PC-9 (cell line): ENCODE measurements at regions not wholly inside any gene's neighbourhood (a gene's known extent, or its start where the extent isn't known, plus 50 kb on each side); places are given as distances from the start of the nearest gene placed in this dataset.

Experiments
- EZH2 ChIP-seq: fragments of 200-600 bp; sonication (generic); IDR thresholded peaks from 2 replicates; pipeline ENCODE4 v1.8.0; 2017; ENCODE audit warnings: antibody characterized with exemption, low read depth
- TF ChIP-seq, protein P1 (sequence below): fragments of 200-600 bp; sonication (generic); conservative IDR thresholded peaks from 2 replicates; pipeline ENCODE4 v1.6.1; 2017; ENCODE audit warnings: mixed run types, antibody characterized with exemption, mild to moderate bottlenecking, moderate library complexity

DNA sequence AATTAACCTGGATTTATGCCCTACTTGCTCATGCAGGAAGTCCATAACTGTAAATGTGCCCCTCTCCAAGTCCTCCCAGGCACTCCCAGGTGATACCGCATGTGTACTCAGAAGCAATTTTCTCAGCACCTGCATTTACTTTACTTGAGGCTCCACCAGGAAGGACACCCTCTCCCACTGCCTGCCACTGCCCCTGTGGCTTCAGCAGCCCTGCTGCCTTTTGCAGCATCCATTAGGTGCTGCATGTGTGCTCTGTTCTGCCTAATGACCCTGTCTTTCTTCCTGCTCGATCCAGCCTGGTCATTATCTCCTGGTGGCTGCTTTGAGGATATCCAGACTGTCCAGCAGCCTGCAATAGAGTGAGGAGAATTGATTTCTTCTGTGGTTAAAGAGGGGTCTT, 107.6 kb upstream of the SEMA6D start:
- TF ChIP-seq, protein P1, sequence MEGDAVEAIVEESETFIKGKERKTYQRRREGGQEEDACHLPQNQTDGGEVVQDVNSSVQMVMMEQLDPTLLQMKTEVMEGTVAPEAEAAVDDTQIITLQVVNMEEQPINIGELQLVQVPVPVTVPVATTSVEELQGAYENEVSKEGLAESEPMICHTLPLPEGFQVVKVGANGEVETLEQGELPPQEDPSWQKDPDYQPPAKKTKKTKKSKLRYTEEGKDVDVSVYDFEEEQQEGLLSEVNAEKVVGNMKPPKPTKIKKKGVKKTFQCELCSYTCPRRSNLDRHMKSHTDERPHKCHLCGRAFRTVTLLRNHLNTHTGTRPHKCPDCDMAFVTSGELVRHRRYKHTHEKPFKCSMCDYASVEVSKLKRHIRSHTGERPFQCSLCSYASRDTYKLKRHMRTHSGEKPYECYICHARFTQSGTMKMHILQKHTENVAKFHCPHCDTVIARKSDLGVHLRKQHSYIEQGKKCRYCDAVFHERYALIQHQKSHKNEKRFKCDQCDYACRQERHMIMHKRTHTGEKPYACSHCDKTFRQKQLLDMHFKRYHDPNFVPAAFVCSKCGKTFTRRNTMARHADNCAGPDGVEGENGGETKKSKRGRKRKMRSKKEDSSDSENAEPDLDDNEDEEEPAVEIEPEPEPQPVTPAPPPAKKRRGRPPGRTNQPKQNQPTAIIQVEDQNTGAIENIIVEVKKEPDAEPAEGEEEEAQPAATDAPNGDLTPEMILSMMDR, result no peak
- no peak for TF ChIP-seq EZH2
